HG03097 (cell line): ENCODE measurements at regions not wholly inside any gene's neighbourhood (a gene's known extent, or its start where the extent isn't known, plus 50 kb on each side); places are given as distances from the start of the nearest gene placed in this dataset.
"Not testable (repeated sequence)": the region's sequence is repeated elsewhere in the genome, so short reads cannot be mapped to it uniquely, and the experiment has no call there.

Source experiments
- ATAC-seq: cut with Tn5 transposase; IDR thresholded peaks from one replicate; pipeline ENCODE4 v1.9.1; 2021; ENCODE audit not compliant: unreplicated experiment, low FRiP score

- ATAC-seq, result no peak
Observed at GRCh38 chr16:17992416-17992815, 344.1 kb downstream of the NPIPA8 start.

GRCh38 chr16:17989255-17989654, 347.3 kb downstream of the NPIPA8 start:
- no peak for ATAC-seq

- no peak for ATAC-seq
Observed at GRCh38 chr16:17988839-17989238, 347.7 kb downstream of the NPIPA8 start.

GRCh38 chr16:17986991-17987390, 349.5 kb downstream of the NPIPA8 start:
- no peak for ATAC-seq

GRCh38 chr16:17984810-17985209, 351.7 kb downstream of the NPIPA8 start:
- no peak for ATAC-seq

GRCh38 chr16:17983847-17984639, 352.5 kb downstream of the NPIPA8 start:
- no peak for ATAC-seq

GRCh38 chr16:17983114-17983513, 353.4 kb downstream of the NPIPA8 start:
- no peak for ATAC-seq

GRCh38 chr16:17977260-17977659, 359.3 kb downstream of the NPIPA8 start:
- ATAC-seq, result no peak

- no peak for ATAC-seq
Observed at GRCh38 chr16:17972460-17972943, 364.0 kb downstream of the NPIPA8 start.

- no peak for ATAC-seq
Observed at GRCh38 chr16:17970816-17971331, 365.7 kb downstream of the NPIPA8 start.

GRCh38 chr16:17970157-17970765, 366.3 kb downstream of the NPIPA8 start:
- ATAC-seq, result no peak

GRCh38 chr16:17965133-17965900, 371.2 kb downstream of the NPIPA8 start:
- ATAC-seq, result no peak

GRCh38 chr16:17964196-17964595, 372.3 kb downstream of the NPIPA8 start:
- ATAC-seq, result no peak

GRCh38 chr16:17963185-17963836, 373.2 kb downstream of the NPIPA8 start:
- no peak for ATAC-seq

GRCh38 chr16:17962726-17963125, 373.8 kb downstream of the NPIPA8 start:
- no peak for ATAC-seq

- ATAC-seq, result not testable (repeated sequence)
Observed at GRCh38 chr16:17961822-17962221, 374.7 kb downstream of the NPIPA8 start.

GRCh38 chr16:17951378-17951777, 385.2 kb downstream of the NPIPA8 start:
- ATAC-seq, result no peak

- no peak for ATAC-seq
Observed at GRCh38 chr16:17949982-17950250, 386.6 kb downstream of the NPIPA8 start.

- ATAC-seq, result no peak
Observed at GRCh38 chr16:17949141-17949981, 387.2 kb downstream of the NPIPA8 start.

GRCh38 chr16:17947637-17948036, 388.9 kb downstream of the NPIPA8 start:
- ATAC-seq, result no peak
